Left colon (tissue), 2 donors: ENCODE measurements at regions not wholly inside any gene's neighbourhood (a gene's known extent, or its start where the extent isn't known, plus 50 kb on each side); places are given as distances from the start of the nearest gene placed in this dataset.

ENCODE experiments used
- ATAC-seq: fragments of 200-7000 bp; cut with Tn5 transposase; one replicate; pipeline ENCODE4 v1.9.1; 2020; ENCODE audit warnings: mild to moderate bottlenecking, moderate library complexity
- DNase-seq, 2 donors: peaks; one replicate each; pipeline ENCODE4 v3.0.0-alpha.2; 2020
- intact Hi-C, 2 donors: fragments of 100-400 bp; cut with DNase I in 1 of 2; cut with micrococcal nuclease in 1 of 2; formaldehyde crosslinking; loops; one replicate each; pipeline versions ENCODE4 v1.11.2 to v1.14.0; 2022; cut with DNase I, micrococcal nuclease
- donor health status: DM: no; HTN: no; CAD: no.
- donor health status: DM: yes; HTN: yes; CAD: no.

GRCh38 chr2:78601113-78601512 lies 424.4 kb upstream of the REG3G start:
- no peak for DNase-seq
- intact Hi-C loops: no loop called here
- ATAC-seq: no peak

GRCh38 chr2:78602862-78603261 lies 422.6 kb upstream of the REG3G start:
- no peak for ATAC-seq

GRCh38 chr2:78606895-78607294 lies 418.6 kb upstream of the REG3G start:
- ATAC-seq (no peak), DNase-seq (no peak)
- intact Hi-C loops: no loop called here

More at GRCh38 chr2:78602862-78603261, 422.6 kb upstream of the REG3G start:
- no peak for DNase-seq
- intact Hi-C loops: no loop called here

GRCh38 chr2:78614726-78615125 lies 410.8 kb upstream of the REG3G start:
- intact Hi-C loops: no loop called here
- no peak for ATAC-seq

GRCh38 chr2:78615956-78616355 lies 409.5 kb upstream of the REG3G start:
- DNase-seq (no peak), ATAC-seq (no peak)
- intact Hi-C loops: no loop called here

More at GRCh38 chr2:78614726-78615125, 410.8 kb upstream of the REG3G start:
- no peak for DNase-seq

- DNase-seq (no peak), ATAC-seq (no peak)
- intact Hi-C loops: no loop called here
These were observed 391.1 kb upstream of the REG3G start for GRCh38 chr2:78634425-78634824.

- ATAC-seq (no peak), DNase-seq (no peak)
- intact Hi-C loops: no loop called here
These were observed 380.6 kb upstream of the REG3G start for GRCh38 chr2:78644854-78645253.

GRCh38 chr2:78646533-78647364 lies 378.8 kb upstream of the REG3G start:
- no peak for DNase-seq
- ATAC-seq: no peak
- intact Hi-C loops: no loop called here

- ATAC-seq: no peak
- intact Hi-C loops: no loop called here
- DNase-seq: no peak
These were observed 376.9 kb upstream of the REG3G start for GRCh38 chr2:78648558-78648957.

GRCh38 chr2:78654941-78655340 lies 370.6 kb upstream of the REG3G start:
- DNase-seq (no peak), ATAC-seq (no peak)
- intact Hi-C loops: no loop called here

GRCh38 chr2:78676921-78677696 lies 348.4 kb upstream of the REG3G start:
- no peak for DNase-seq
- ATAC-seq: no peak
- intact Hi-C loops: no loop called here

GRCh38 chr2:78677774-78678173 lies 347.7 kb upstream of the REG3G start:
- intact Hi-C loops: no loop called here
- no peak for ATAC-seq
- no peak for DNase-seq

- DNase-seq (no peak), ATAC-seq (no peak)
These were observed 344.1 kb upstream of the REG3G start for GRCh38 chr2:78681386-78681785.

GRCh38 chr2:78682781-78683180 lies 342.7 kb upstream of the REG3G start:
- DNase-seq (no peak), ATAC-seq (no peak)

More at GRCh38 chr2:78681386-78681785, 344.1 kb upstream of the REG3G start:
- intact Hi-C loops: no loop called here

GRCh38 chr2:78686625-78687153 lies 338.8 kb upstream of the REG3G start:
- intact Hi-C loops: no loop called here
- ATAC-seq (no peak), DNase-seq (no peak)

More at GRCh38 chr2:78682781-78683180, 342.7 kb upstream of the REG3G start:
- intact Hi-C loops: no loop called here

- no peak for DNase-seq
- no peak for ATAC-seq
- intact Hi-C loops: no loop called here
These were observed 325.8 kb upstream of the REG3G start for GRCh38 chr2:78699696-78700095.

GRCh38 chr2:78701546-78701945 lies 324.0 kb upstream of the REG3G start:
- intact Hi-C loops: no loop called here

GRCh38 chr2:78707776-78708386 lies 317.6 kb upstream of the REG3G start:
- intact Hi-C loops: no loop called here
- DNase-seq (no peak), ATAC-seq (no peak)

More at GRCh38 chr2:78701546-78701945, 324.0 kb upstream of the REG3G start:
- ATAC-seq (no peak), DNase-seq (no peak)

- ATAC-seq (no peak), DNase-seq (no peak)
- intact Hi-C loops: no loop called here
These were observed 314.7 kb upstream of the REG3G start for GRCh38 chr2:78710632-78711375.
